Left kidney (tissue), 1 donor: ENCODE measurements at regions not wholly inside any gene's neighbourhood (a gene's known extent, or its start where the extent isn't known, plus 50 kb on each side); places are given as distances from the start of the nearest gene placed in this dataset.
"Not testable (repeated sequence)": the region's sequence is repeated elsewhere in the genome, so short reads cannot be mapped to it uniquely, and the experiment has no call there.

Experiments
- DNase-seq: peaks from one replicate; pipeline ENCODE4 v3.0.0-alpha.2; 2013

DNA sequence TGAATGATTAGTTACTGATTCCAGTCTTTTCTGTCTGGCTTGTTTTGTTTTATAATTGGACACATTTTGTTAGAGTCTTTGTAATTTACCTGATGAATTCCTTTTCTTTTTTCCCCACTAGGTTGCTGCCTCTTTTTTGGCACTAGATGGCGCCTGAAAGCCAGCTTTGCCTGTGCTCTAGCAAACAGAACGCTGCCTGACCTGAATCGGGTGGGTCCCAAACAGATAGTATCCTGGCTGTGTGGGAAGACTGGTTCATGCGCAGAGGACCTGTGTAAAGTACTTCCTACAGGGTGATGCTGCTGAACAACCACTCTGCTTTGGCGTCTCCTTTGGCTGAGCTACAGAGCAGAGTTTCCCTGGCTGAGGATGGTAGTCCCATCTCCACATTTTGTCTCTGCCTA is 288.2 kb downstream of the IKZF2 start:
- DNase-seq = peak; percentile 0

DNA sequence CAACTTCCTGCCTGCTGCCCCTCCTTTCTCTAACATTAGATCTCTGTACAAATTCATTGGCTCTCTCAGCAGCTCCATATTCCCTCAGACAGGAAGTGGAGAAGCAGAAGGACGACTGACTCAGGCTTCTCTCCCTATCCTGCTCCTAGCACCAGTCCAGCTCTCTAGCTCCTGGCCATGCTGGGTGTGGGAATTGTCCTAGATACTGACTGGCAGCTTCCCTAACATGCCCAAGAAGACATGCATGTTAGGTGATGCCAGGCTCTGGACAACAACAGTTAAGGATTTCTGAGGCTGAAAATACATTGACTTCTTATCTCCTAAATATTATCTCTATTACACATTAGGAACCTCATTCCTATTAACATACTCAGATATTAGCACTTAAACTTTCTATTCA is 292.9 kb downstream of the IKZF2 start:
- no peak for DNase-seq

GRCh38 chr2:212854771-212855170 is 296.6 kb downstream of the IKZF2 start:
- peak; percentile 13 for DNase-seq

DNA sequence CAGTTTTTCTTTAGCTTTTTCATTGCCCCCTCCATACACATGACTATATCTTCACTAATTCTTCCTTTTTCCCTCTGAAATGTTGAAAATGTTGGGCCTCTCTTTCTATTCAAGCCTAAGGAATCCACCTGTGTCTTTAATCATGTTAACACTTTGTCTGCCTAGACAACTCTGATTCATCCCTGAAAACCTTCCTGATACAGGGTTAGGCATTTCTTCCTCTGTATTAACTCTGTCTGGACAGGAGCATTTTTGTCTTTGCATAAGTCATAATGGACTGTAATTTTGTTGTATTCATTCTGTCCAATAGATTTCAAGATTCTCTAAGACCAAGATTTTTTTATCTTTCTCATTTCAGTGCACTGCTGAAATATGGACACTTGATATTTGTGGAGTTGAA is 297.3 kb downstream of the IKZF2 start:
- no peak for DNase-seq

- DNase-seq = no peak
Measured at GRCh38 chr2:212845941-212846340, 305.5 kb downstream of the IKZF2 start.

DNA sequence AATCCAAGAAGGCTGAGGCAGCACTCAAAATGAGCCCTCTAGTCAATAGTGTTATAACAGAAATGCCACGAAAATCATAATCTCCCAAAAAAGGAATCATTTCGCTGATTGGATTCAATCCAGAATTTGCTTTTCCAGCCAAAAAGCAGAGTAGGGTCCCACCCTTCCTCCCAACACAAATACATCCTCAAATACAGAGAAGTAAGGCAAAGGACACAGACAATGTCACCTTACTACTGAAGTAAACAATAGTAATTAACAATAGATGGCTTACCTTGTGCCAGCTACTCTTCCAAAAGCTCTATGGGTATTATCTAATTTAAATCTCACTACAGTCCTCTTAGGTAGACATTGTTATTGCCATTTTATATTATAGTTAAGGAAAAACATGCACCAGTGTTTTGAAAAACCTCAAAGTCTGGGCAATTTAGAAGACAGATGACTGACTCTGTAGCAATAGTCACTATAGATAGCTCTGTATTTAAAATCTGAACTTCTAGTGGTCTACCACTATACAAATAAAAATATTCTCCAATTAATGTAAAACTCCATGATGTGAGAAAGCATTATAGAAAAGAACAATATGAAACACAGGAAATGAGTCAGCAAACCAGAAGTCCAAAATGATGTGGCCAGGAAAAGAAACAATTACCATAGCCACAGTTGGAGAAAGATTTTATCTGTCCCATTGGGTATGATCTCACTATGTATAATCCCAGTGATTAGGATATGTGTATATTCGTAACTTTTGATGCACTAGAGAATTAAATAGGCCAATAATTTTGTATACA is 305.0 kb upstream of the ERBB4 start:
- no peak for DNase-seq

DNA sequence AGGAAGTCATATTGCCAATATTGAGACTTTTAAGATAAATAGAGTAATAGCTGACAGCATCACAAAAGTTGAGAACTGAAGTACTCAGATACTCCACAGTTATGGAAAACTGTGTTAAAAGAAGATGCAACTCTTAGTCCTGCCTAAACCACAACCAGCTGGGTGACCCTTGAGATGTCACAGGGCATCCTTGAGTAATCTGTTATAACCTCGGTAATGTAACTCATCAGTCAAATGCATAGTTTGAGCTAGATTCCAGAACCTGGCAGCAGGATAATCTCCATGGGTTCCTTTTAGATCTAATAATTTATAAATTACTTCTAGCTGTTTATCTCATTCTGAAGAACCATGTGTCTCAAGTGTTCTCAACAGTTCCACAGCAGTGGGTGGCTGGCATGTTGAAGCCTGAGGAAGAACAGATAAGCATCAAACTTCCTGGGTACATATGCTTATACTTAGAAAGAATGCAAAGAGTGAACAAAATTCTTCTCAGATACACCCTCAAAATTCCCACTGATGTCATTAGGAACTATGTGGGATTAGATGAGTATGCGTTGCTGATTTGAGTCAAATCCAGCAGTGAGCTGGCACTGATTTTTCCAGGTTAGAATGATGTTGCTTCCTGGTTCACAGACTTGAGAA is 304.1 kb upstream of the ERBB4 start:
- no peak for DNase-seq

- DNase-seq = no peak
Measured at GRCh38 chr2:212841460-212841859, 302.9 kb upstream of the ERBB4 start.

DNA sequence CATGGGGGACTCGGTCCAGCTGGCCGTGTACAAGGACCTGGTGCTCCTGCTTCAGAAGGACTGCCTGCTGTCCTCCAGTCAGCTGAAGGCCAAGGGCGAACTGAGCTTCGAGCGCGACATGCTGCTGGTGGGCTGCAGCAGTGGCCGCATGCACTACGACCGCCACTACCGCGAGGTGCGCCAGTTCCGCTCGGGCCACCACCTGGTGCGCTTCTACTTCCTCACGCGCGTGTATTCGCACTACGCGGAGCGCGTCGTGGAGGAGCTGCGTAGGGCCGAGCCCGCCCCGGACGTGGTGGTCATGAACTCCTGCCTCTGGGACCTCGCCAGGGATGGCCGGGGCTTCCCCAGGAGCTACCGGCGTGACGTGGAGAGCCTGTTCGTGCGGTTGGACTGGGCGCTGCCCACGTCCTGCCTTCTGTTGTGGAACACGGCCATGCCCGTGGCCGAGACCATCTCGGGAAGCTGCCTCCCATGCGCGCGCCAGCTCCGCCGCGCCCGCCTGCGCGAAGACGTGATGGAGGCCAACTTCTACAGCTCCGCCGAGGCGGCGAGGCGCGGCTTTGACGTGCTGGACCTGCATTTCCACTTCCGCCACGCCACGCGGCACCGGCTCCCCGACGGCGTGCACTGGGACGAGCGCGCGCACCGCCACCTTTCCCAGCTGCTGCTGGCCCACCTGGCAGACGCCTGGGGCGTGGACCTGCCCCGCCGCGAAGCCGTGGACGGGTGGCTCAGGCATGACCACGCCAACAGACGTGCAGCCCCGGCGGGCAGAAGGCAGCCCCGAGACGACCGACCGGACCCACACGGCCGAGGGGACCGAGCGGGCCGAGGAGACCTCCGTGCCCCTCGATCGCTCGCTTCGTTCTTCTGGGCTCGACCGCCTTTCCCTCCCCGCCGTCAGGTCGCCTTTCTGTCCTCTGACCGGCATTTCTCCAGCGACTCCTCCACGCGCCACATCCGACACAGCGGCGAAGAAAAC is 293.9 kb upstream of the ERBB4 start:
- DNase-seq = no peak

DNA sequence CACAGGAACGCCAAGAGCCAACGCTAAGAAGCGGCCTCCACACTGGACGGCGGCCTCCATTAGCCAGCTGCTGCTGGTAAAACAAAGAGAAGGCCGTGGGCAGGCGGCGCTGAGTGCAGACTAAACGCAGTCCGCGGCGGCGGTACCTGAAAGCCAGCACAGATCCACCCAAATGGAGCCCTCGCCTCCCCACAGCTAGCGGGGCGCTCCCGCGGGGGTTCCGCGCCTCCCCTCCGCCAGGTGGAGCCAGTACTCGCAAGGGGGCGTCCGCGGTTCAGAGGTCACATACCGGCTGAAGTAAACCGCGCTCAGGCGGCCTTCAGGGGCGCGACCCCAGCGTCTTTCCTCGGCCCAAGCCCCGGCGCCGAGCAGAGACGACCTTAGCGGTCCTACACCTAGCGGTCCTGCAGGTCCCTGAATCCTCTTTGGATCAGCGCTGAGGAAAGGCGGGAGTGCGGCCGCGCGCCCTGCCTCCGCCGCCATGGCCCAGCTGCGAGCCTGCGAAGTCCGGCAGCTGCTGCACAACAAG is 293.1 kb upstream of the ERBB4 start:
- no peak for DNase-seq

DNA sequence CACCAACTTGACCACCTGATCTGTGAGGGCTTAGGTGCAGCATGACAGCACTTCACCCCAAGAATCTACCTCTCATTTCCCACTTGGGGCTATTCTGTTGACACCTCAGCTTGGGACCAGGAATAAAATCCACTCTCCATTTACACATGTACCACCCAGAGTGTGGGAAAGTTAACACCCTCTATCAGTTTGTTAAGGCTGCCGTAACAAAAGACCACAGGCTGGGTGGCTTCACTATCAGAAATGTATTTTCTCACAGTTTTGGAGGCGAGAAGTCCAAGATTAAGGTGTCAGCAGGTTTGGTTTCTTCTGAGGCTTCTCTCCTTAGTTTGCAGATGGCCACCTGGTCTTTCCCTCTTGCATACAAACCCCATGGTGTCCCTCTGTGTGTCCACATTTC is 277.7 kb upstream of the ERBB4 start:
- no peak for DNase-seq

- no peak for DNase-seq
Measured at GRCh38 chr2:212815453-212815852, 276.9 kb upstream of the ERBB4 start.

DNA sequence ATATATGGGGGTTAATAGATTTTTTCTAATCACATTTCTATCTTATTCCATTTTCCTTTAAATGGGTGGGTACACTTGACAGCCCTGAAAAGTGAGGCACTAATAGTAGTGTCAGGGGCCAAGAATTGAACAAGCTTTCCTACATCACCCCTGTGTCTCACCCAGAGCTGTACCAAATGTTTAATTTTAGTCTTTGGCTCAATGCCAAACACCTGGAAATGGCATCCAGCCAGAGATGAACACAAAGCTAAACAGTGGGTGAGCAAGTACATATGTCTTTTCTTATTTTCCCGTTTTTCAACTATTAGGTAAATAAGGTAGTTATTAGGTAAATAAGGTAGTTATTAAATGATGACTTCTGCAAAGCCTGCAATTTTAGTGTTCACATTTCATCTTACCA is 276.3 kb upstream of the ERBB4 start:
- no peak for DNase-seq

- DNase-seq = no peak
Measured at GRCh38 chr2:212811921-212812320, 273.3 kb upstream of the ERBB4 start.

DNA sequence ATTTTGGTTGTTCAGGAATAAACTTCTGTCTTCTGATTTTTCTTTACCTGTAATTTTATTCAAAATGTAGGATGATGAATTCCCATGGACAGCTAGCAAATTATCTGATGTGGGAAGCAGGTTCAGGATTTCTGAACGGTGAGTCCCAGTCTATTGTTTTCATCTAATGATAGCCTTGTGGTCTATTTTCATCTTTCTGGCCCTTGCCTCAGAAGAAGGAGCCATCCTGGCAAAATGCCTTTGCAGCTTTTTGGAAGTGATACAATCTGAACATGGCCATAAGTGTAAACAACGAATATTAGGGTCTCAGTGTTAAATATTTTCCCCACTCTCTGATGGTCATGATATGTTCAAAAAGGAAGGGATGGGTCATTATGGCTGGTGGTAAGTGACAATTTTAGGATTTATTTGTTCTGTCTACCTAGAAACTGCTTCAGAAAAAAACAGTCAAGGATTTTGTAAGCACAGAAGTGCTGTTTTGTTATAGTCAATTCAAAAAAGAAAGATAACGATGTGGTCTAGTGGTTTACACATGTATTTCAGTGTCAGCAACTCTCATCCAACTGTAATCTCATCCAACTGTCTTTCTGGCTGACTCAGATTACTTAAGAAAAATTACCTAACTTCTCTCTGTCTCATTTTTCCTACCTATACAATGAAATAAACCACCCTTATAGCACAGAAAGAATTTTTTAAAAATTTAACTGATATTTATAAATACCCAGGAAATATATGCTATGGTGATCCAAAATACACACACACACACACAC is 272.6 kb upstream of the ERBB4 start:
- DNase-seq = no peak

- no peak for DNase-seq
Measured at GRCh38 chr2:212797484-212798205, 259.0 kb upstream of the ERBB4 start.

GRCh38 chr2:212794471-212794870 is 255.9 kb upstream of the ERBB4 start:
- no peak for DNase-seq

GRCh38 chr2:212791569-212791968 is 253.0 kb upstream of the ERBB4 start:
- DNase-seq = no peak

GRCh38 chr2:212786088-212786487 is 247.5 kb upstream of the ERBB4 start:
- DNase-seq = not testable (repeated sequence)

- DNase-seq = no peak
Measured at GRCh38 chr2:212777020-212777491, 238.5 kb upstream of the ERBB4 start.
